Renal pelvis (tissue), 1 donor: ENCODE measurements at regions not wholly inside any gene's neighbourhood (a gene's known extent, or its start where the extent isn't known, plus 50 kb on each side); places are given as distances from the start of the nearest gene placed in this dataset.

ENCODE experiments used
- DNase-seq: peaks from one replicate; pipeline ENCODE4 v3.0.0-alpha.2; 2013

DNA sequence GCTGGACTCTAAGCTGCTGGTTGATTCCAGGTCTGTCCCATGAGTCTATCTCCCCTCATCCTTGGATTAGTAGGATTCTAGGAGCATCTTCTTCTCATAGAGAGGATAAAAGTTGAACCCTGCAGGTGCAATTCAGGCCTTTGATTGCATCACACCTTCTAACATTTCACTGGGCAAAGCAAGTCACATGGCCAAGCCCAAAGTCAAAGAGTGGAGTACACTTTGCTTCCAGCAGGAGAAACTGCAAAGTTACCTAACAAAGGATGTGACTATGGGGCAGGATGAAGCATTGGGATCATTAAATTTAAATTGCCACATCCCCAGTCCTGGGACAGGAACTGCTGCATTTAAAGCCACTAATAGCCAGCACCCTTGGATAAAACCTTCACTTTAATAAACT is 51.0 kb upstream of the EGFLAM start:
- DNase-seq = no peak

DNA sequence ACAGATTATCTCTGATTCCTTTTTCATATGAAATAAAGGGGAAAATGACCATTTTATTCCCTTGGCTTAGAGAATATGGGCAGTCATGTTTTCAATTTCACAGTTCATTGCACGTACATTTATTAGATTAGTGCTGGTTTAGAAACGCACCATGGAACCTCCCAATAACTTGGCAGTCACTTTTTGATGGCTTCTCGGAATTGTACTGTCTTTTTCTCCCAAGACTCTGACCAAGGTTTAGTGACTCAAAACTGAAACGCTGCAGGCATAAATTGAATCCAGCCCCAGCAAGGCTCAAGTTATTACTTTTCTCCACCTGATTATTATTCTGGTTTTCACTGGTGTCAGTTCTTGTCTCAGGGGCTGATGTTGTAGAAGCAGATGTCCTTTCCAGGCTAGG is 55.6 kb upstream of the EGFLAM start:
- no peak for DNase-seq

DNA sequence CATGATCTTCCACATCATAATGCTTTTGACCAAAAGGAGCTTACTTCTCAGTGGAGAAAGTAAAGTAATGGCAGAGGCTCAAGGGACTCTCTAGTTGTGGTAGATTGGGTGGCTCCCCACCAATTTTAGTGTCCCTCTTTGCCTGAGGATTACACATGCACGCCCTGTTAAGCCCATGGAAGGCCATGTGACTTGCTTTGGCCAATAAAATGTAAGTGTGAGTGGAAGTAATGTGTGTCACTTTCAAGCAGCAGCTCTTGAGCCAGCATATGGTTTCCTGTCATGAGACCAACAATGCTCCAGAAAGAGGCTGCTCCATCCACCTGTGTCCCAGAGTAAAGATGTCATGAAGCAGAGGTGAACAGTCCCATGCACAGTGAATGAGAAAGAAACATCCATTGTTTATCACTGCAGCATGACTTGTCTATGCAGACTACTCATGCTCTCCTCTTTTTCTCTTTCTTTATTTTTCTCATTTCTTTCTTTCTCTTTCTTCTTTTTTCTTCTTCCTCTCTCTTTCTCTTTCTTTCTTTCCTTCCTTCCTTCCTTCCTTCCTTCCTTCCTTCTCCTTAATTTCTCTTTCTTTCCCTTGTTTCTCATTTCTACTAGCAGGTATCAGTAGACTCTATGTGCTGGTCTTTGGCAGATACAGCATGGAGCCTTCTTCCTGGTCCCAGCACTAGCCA is 57.3 kb upstream of the EGFLAM start:
- DNase-seq = no peak

DNA sequence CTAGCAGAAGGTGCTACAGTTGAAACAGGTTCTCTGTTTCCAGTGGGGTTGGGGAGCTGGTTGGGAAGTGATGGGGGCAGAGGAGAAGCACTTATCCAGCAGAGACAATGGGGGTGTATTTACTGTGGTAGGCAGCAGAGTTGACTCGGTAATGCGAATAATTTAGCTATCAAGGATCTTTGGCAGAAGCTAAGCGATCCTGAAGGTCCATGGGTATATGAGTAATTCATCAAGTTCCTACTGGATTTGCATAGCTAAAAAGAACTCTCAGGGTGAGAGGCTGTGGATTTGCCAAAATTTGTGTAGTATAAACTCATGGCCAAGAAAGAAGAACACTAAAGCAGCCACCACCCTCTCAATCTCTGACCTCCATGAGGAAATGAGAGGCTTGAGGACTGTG is 61.2 kb upstream of the EGFLAM start:
- DNase-seq = no peak

DNA sequence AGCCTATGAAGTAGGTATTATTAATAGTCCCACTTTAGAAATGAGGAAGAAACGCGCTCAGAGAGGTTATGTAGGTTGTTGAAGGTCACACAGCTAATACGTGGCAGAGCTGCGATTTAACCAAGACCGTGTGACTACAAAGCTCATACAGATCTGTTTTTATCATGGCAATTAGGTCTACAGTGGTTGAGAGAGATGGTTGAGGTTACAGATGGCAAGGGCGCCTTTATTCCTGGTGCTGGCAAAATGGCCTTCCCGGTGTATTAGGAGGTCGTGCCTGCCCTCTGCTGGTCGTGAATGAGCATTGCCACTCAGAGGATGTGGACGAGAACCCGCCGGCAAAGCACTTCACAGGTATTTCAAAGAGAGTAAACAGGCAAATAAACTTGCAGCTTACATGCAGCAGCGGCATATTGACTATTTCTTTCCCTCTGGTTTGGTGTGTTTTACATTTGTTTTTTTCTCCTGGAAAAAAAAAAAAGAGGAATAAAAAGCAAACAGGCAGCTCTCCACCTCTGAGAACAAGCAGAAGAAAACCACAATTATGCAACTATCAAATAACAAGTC is 65.3 kb upstream of the EGFLAM start:
- peak; percentile 61 for DNase-seq

DNA sequence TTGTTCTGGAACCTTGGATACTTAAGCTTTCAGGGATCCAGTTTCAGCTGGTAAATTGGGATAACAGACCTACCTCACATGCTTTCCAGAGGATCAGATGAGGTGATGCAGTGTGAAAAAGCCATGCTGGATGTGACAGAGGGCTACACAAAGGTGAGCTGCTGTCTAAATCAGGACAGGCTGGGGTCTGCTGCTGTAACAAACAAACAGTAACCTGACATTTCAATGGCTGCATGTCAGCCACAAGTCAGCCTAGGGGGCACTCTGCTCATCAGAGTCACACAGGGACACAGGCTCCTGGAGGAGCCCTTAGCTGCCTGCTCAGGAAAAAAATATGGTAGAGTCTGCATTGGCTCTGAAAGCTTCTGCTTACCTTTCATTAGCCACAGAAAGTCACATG is 66.7 kb upstream of the EGFLAM start:
- no peak for DNase-seq

DNA sequence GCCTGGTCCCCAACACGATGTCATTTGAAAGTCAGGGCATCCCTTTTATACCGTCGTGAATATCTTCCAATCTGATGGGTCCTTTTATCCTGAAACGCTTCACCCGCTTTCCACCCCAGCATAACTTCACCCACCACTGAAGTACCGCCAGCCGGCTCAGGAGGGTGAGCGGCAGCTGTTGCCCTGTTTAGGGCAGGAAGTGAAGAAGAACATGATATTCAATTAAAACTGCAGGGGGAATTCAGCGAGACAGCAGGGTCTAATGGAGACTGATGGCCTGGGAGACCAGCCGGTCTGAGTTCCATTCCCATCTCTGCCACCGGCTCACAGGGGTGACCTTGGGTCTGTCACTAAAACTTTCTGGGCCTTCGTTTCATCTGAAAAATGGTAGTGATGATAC is 68.2 kb upstream of the EGFLAM start:
- peak; percentile 65 for DNase-seq

DNA sequence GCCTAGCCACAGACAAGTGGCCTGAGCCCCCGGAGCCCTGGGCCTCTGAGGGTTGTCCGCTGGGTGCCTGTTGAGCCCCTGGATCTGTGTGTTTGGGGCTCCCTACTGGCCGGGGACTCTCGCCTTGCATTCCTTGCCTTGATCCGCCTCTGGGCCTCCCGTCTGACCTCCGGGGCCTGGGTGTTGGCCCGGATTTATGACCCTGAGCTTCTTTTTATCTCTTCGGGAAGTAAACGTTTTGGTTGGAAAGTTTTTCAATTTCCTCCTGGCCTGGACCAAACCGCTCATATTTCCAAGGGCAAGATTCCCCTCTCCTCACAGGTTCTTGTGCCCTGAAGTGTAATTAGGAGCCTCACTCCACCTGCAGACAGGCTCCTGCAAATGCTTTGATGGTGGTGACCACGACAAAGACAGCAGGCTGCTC is 69.3 kb upstream of the EGFLAM start:
- DNase-seq = peak; percentile 84

DNA sequence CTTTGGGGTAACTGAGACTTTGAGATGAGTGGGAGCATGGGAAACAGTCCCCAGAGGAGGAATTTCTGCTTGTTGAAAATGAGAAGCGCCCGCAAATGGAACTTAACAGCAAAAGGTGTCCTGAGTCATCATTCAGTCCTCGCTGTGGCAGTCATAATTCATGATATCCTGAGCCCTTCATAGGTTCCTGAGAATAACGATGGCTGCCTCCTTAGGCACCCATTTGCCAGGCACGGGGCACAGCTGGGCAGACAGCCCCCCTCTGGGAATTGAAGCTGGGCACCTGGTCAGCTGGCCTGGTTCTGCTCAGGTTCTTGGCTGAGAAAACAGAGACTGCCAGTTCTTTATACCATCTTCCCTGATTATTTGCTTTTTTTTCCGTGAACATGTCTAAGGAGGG is 69.8 kb upstream of the EGFLAM start:
- DNase-seq = no peak

DNA sequence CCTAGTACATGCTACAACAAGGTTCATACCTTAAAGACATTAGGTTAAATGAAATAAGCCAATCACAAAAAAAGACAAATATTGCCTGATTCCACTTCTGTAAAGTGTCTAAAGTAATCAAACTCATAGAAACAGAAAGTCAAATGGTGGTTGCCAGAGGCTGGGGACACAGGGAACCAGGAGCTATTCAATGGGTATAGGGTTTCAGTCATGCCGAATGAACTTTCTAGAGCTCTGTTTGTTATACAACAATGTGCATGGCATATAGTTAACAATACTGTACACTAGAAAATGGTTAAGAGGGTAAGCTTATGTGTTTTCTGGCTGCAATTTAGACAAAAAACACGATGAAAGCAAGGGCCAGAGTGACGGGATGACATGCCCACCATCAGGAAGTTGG is 70.8 kb upstream of the EGFLAM start:
- no peak for DNase-seq

DNA sequence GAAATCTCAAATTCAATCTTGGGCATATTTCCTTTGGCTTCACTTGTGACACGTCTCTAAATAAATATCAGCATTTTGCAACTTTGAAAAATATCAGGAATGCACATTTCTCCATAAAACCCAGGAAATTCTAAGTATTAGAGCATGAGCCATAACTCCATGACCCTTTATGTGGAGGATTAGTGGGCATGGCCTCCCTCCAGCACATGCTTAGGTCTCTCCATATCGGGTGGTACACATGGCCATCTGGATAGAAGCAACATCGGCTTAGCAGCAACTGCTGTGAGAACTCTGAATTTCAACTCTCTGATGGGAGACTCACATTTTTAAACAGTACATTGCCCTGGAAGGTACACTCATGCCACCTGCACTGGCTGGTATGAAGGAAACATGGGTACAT is 73.7 kb upstream of the EGFLAM start:
- no peak for DNase-seq

DNA sequence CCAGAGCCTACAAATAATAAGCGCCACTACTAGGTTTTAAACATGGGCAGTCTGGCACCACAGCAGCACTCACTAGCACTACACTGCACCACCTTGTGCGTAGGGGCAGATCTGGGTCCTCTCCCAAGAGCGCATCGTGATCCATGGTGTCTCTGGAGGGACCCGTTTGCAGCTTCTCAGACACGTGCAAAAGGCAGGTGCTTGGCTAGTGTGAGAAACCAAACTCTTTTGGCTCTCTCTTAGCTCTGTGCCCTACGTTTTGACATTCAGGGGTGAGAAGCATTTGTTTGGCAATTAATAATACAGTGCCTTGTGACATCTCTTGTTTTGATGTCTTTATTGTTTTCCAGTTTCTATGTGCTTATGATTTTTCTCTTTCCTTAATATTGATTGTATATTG is 75.4 kb upstream of the EGFLAM start:
- DNase-seq = no peak

DNA sequence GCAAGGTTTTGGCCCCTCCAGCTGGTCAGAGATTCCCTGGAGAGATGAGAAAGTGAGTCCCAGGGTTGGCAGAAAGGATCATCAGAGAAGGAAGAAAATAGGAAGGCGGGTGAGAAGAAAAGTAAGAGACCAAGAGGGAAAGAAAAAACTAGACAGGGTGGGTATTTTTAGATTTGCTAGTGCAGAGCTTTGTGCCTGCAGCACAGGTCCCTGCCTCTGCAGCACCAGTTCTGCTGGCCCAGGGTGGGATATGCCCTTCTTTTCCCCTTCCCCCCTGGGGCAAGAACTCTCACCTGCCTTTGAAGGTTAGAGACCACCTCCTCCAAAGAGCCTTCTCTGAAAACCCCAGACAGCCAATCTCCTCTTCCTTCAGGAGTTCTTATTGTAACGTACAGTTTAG is 90.3 kb upstream of the EGFLAM start:
- no peak for DNase-seq

DNA sequence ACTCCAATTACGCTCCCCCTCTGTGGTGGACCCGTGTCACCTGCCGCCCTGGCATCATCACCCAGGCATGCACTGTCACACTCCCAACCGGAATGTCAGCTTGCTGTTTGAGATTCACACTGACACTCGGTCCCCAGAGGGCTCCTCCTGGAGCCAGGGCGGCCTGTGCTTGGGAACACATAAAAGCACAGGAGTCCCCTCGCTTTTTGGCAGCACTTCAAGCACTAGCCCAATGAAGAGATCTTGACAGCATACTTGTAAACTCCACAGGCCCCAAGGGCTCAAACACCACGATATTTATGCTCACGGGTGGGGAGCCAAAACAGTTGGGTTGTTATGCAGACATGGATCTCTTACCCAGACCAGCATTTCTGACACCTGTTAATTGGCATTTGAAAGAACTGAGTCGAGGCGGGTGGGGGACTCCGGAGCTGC is 90.8 kb upstream of the EGFLAM start:
- peak; percentile 46 for DNase-seq

DNA sequence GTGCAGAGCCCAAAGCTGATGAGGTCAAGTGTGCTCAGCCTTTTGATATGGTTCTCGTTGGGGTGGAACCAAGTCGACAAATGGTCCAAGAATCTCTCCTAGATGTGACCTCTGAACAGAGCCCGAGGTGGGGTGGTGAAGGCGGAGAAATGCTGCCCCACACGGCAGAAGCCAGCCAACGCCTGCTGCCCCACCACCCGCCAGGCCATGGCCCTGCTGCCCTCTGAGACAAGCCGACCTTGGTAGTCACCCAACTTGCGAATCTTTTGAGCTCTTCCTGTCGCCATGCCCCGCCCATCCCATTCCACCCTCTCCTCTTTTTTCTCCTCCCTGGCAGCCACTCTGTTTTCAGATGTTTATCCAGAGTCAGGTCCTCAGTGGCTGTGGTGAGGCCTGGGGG is 91.5 kb upstream of the EGFLAM start:
- no peak for DNase-seq

DNA sequence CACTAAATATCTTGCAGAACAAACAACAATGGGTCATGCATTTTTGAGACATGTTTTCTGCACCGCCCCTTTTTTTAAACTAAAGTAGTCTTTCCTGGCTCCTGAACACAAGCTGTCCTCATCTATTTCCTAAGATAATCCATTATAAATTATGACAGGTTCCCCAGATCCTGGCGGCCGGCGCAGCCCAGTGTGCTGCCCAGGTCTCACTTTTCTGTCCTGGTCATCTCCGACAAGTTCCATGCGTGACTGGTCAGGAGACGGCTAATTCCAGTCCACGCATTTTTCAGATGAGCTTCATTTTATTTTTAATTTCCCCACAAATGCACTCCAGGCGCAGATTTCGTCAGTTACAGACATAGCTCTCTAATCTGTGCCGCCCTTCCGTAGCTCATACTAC is 92.9 kb upstream of the EGFLAM start:
- no peak for DNase-seq

DNA sequence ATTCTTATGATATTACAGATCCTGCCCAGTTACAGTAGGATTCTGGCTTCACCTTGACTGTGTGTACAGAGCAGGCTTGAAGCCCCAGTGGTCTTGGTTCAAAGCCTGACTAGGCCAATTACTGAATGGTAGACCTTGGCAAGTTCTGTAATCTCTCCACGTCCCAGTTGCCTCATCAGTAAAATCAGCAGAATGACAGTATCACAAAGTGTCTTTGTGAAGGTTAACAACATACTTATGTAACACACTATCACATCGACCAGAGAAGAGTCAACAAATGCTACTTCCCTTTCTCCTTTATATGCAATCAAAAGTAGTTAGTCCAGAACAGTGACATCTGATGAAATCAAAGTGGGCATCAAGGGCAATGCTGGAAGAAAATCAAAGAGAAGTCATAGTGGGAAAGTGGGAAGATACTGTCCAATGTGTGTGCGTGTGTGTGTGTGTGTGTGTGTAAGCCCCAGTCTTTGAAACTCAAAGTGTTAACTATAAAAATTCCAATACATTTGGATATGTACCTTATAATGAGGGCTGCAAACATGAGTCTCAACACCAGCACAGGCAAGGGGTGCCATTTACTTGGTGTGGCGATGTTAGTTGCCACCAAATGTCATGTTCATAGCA is 93.5 kb upstream of the EGFLAM start:
- DNase-seq = no peak

DNA sequence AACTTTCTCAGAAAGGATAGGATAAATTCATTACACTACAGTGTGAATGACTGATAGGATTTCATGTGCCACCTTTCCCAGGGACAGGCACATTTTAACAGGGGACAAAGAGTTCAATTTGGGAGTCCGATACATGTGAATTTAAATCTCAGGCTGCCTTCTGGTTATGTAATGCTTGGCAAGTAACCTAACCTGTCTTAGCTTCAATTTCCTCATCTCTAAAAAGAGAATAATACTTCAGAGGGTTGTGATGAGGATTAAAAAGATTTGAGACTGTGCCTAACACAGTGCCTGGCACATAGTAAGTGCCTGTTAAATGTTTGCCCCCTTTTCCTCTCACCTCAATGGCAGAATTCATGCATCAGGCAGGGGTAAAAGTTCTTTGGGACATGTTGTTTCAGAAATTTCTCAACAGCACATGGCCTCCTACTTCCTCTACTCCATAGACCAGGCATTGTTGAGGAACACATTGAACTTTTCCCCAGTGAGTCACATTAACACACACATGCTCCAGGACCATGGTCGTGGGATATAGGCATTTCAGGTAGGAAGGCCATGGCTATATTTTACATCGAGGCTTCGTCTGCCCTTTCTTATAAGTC is 94.6 kb upstream of the EGFLAM start:
- DNase-seq = no peak

DNA sequence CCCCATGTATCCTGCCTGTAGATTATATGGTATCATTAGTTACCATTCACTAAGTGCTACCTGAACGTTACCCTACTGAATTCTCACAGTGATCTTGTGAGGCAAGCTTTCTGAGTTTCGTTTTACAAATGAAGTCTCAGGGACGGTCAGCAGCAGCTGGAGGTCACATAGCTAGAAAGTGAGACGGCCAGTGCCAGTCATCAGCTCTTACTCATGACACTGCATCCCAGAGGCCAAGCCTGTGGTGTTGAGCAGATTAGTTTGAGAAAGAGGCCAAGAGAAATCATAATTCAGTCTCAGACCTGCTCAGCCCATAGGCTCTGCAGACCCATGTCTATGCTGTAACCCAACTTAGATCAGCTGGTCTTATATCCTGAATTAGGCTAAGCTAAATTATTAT is 95.7 kb upstream of the EGFLAM start:
- no peak for DNase-seq

DNA sequence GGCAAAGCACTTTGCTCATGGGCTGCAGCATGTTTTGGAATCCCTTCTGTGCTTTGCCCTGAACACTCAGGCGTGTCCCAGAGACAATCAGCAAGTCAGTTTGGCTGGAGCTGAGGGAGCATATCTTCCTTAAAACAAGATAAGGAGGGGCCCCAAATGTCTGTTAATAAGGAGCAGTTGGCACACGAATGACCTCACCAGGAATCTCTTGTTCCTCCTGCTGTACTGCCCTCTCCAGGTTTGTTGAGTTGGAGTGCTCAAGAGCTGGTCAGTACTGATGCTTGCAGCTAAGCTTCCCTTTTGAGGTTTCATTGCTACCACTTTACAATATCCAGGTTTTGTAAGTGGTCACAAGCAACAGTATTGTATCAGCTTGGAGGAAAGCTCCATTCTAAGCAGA is 101.3 kb upstream of the EGFLAM start:
- no peak for DNase-seq

DNA sequence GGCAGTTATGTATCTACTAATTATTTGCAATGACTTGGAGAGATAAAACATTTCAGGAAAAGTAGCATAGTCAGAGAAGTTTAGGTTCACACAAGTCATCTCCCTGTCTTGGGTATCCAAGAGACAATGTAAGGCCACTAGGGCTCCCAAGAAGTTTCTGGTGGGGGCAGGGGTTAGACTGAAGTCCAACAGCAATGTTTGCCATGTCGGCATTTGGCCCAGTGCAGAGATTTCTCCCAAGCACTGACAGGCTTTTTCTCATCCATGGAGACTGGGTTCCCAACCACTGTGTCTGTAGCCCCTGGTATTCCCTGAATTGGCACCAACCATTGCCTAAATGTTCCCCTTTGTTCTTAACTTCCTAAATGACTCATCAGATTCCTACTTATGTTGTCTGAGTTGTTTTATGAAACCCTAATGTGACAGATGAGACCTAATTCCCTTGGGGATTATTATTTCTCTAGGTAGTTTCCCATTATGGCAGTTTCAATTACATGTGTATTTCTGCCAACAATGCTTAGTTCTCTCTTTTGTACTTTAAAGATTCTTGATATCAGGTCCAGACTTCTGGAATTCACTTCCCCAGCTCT is 103.6 kb upstream of the EGFLAM start:
- no peak for DNase-seq

DNA sequence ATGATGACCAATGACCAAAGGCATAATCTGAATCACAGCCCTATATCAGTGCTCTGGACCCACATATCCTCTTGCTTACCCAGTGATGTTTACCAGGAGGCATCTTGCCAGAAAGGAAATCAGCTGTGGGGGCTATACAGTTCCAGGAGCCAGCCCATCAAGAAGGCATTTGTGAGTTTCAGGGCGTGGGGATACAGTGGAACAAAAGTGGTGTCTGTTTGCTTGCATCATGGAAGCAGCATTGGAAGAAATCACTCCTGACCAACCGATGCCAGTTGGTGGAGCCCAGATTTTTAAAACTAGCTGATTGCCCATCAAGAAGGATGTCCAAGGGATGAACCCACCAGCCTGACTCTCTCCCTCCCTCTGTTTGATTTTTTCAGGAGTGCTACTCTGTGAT is 106.5 kb upstream of the EGFLAM start:
- DNase-seq = no peak

DNA sequence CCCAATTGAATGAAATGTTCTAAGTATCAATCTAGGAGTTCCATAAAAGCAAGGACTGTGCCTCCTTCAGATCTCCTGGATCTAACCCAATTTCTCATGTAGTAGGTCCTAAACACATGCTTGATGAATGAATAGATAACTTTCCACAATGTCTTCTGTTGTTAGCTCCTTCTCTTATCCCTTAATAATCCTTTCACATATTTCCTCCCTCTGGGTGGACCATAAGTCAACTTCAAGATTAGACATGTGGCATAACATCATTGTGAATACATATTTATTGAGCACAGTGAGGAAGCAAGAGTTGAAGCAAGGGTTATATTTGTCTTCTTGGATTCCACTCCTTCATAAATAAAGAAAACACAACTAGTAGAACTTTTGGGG is 108.6 kb upstream of the EGFLAM start:
- no peak for DNase-seq
